ENCODE measurements at regions not wholly inside any gene's neighbourhood (a gene's known extent, or its start where the extent isn't known, plus 50 kb on each side); places are given as distances from the start of the nearest gene placed in this dataset.
"Not testable (repeated sequence)": the region's sequence is repeated elsewhere in the genome, so short reads cannot be mapped to it uniquely, and the experiment has no call there.

- no peak for DNase-seq
- no peak for TF ChIP-seq CTCF (IDR thresholded peaks at IDR 0.05; ENCODE audit: low read depth, low read length)
- H3K36me3 ChIP-seq, result no peaks in the 10 kb centered on the region
- H3K27ac ChIP-seq, result no peak overlapping the region
- H3K9me3 ChIP-seq (ENCODE audit: severe bottlenecking), result peaks cover 11% of the 10 kb centered on the region
- no peak overlapping the region for H3K4me3 ChIP-seq (ENCODE audit: low read depth, low read length)
- H3K27me3 ChIP-seq (ENCODE audit: insufficient read depth, low read depth, severe bottlenecking), result no peaks in the 10 kb centered on the region
Observed at GRCh38 chr17:64718058-64718457, 56.0 kb upstream of the SMURF2 start.

GRCh38 chr17:64716496-64716895, 54.4 kb upstream of the SMURF2 start:
- not testable (repeated sequence) for DNase-seq

GRCh38 chr17:64713786-64714185, 51.7 kb upstream of the SMURF2 start:
- not testable (repeated sequence) for H3K4me3 ChIP-seq (ENCODE audit: low read depth, low read length); DNase-seq; H3K27ac ChIP-seq; H3K27me3 ChIP-seq (ENCODE audit: insufficient read depth, low read depth, severe bottlenecking); H3K36me3 ChIP-seq
- peaks cover 11% of the 10 kb centered on the region for H3K9me3 ChIP-seq (ENCODE audit: severe bottlenecking)

More at GRCh38 chr17:64716496-64716895, 54.4 kb upstream of the SMURF2 start:
- peaks cover 11% of the 10 kb centered on the region for H3K9me3 ChIP-seq (ENCODE audit: severe bottlenecking)
- H3K27me3 ChIP-seq (ENCODE audit: insufficient read depth, low read depth, severe bottlenecking); H3K27ac ChIP-seq; H3K4me3 ChIP-seq (ENCODE audit: low read depth, low read length); H3K36me3 ChIP-seq: not testable (repeated sequence)

- not testable (repeated sequence) for H3K36me3 ChIP-seq; H3K27ac ChIP-seq; H3K4me3 ChIP-seq (ENCODE audit: low read depth, low read length); H3K27me3 ChIP-seq (ENCODE audit: insufficient read depth, low read depth, severe bottlenecking); DNase-seq
- H3K9me3 ChIP-seq (ENCODE audit: severe bottlenecking), result peaks cover 11% of the 10 kb centered on the region
Observed at GRCh38 chr17:64712557-64713351, 50.6 kb upstream of the SMURF2 start.
